PC-3 (cell line): ENCODE measurements at regions not wholly inside any gene's neighbourhood (a gene's known extent, or its start where the extent isn't known, plus 50 kb on each side); places are given as distances from the start of the nearest gene placed in this dataset.

Source experiments
- CTCF ChIP-seq: fragments of 300-600 bp; sonication (generic); conservative IDR thresholded peaks from 2 replicates; pipeline ENCODE4 v1.5.1; 2017; ENCODE audit warnings: antibody characterized with exemption, low read depth, mild to moderate bottlenecking, low read length
- EZH2 ChIP-seq: fragments of 300-600 bp; sonication (generic); IDR thresholded peaks from one replicate; pipeline ENCODE4 v1.6.1; 2017; ENCODE audit warnings: antibody characterized with exemption, mild to moderate bottlenecking, low read length; ENCODE audit not compliant: unreplicated experiment

GRCh38 chr10:77710759-77711682 is 73.4 kb upstream of the KCNMA1 start:
- TF ChIP-seq CTCF (peak; percentile 100), EZH2 (no peak)
